ENCODE measurements at regions not wholly inside any gene's neighbourhood (a gene's known extent, or its start where the extent isn't known, plus 50 kb on each side); places are given as distances from the start of the nearest gene placed in this dataset.

GRCh38 chr21:15557925-15558324 is 171.9 kb upstream of the USP25 start:
- TF ChIP-seq CTCF (IDR thresholded peaks at IDR 0.05), result no peak
- no peak for TF ChIP-seq ZFX (IDR thresholded peaks at IDR 0.05; ENCODE audit: borderline replicate concordance)

GRCh38 chr21:15558884-15559283 is 170.9 kb upstream of the USP25 start:
- TF ChIP-seq ZFX (IDR thresholded peaks at IDR 0.05; ENCODE audit: borderline replicate concordance), result no peak
- TF ChIP-seq CTCF (IDR thresholded peaks at IDR 0.05), result no peak
- H3K27ac ChIP-seq, result no peak overlapping the region

More at GRCh38 chr21:15557925-15558324, 171.9 kb upstream of the USP25 start:
- H3K27ac ChIP-seq, result peak overlapping the region; percentile 73

- TF ChIP-seq CTCF (IDR thresholded peaks at IDR 0.05) (no peak), ZFX (IDR thresholded peaks at IDR 0.05; ENCODE audit: borderline replicate concordance) (no peak)
- H3K27ac ChIP-seq, result no peak overlapping the region
Observed at GRCh38 chr21:15559660-15560059, 170.1 kb upstream of the USP25 start.

- TF ChIP-seq ZFX (IDR thresholded peaks at IDR 0.05; ENCODE audit: borderline replicate concordance), result no peak
- no peak for TF ChIP-seq CTCF (IDR thresholded peaks at IDR 0.05)
- H3K27ac ChIP-seq, result no peak overlapping the region
Observed at GRCh38 chr21:15560383-15561056, 169.3 kb upstream of the USP25 start.

GRCh38 chr21:15562748-15563147 is 167.0 kb upstream of the USP25 start:
- no peak for TF ChIP-seq CTCF (IDR thresholded peaks at IDR 0.05)
- no peak for TF ChIP-seq ZFX (IDR thresholded peaks at IDR 0.05; ENCODE audit: borderline replicate concordance)
- no peak overlapping the region for H3K27ac ChIP-seq

- TF ChIP-seq ZFX (IDR thresholded peaks at IDR 0.05; ENCODE audit: borderline replicate concordance) (no peak), CTCF (IDR thresholded peaks at IDR 0.05) (no peak)
Observed at GRCh38 chr21:15564907-15565306, 164.9 kb upstream of the USP25 start.

GRCh38 chr21:15566703-15567102 is 163.1 kb upstream of the USP25 start:
- H3K27ac ChIP-seq, result no peak overlapping the region
- no peak for TF ChIP-seq CTCF (IDR thresholded peaks at IDR 0.05)

More at GRCh38 chr21:15564907-15565306, 164.9 kb upstream of the USP25 start:
- no peak overlapping the region for H3K27ac ChIP-seq
